ENCODE measurements at regions not wholly inside any gene's neighbourhood (a gene's known extent, or its start where the extent isn't known, plus 50 kb on each side); places are given as distances from the start of the nearest gene placed in this dataset.

- TF ChIP-seq, protein P1, sequence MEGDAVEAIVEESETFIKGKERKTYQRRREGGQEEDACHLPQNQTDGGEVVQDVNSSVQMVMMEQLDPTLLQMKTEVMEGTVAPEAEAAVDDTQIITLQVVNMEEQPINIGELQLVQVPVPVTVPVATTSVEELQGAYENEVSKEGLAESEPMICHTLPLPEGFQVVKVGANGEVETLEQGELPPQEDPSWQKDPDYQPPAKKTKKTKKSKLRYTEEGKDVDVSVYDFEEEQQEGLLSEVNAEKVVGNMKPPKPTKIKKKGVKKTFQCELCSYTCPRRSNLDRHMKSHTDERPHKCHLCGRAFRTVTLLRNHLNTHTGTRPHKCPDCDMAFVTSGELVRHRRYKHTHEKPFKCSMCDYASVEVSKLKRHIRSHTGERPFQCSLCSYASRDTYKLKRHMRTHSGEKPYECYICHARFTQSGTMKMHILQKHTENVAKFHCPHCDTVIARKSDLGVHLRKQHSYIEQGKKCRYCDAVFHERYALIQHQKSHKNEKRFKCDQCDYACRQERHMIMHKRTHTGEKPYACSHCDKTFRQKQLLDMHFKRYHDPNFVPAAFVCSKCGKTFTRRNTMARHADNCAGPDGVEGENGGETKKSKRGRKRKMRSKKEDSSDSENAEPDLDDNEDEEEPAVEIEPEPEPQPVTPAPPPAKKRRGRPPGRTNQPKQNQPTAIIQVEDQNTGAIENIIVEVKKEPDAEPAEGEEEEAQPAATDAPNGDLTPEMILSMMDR (conservative IDR thresholded peaks at IDR 0.05): no peak
- no peak for TF ChIP-seq EZH2 (IDR thresholded peaks at IDR 0.05; ENCODE audit: low read depth)
Measured at GRCh38 chr9:117926031-117926658, 221.9 kb downstream of the TLR4 start.
